Parathyroid adenoma (tissue), 2 donors: ENCODE measurements at regions not wholly inside any gene's neighbourhood (a gene's known extent, or its start where the extent isn't known, plus 50 kb on each side); places are given as distances from the start of the nearest gene placed in this dataset.

ENCODE experiments used
- H2AFZ ChIP-seq: fragments of 300-600 bp; sonication (generic); one replicate; pipeline ENCODE4 v1.7.0; 2017; ENCODE audit warnings: antibody characterized with exemption, mild to moderate bottlenecking
- H3K27ac ChIP-seq: fragments of 300-600 bp; sonication (generic); one replicate; pipeline ENCODE4 v1.7.0; 2017
- H3K27me3 ChIP-seq: fragments of 300-600 bp; sonication (generic); one replicate; pipeline ENCODE4 v1.7.0; 2017; ENCODE audit warnings: low read length; ENCODE audit not compliant: control insufficient read depth, insufficient read depth
- H3K36me3 ChIP-seq: fragments of 300-600 bp; sonication (generic); one replicate; pipeline ENCODE4 v1.7.0; 2017; ENCODE audit warnings: low read length; ENCODE audit not compliant: control insufficient read depth, insufficient read depth
- H3K4me1 ChIP-seq: fragments of 300-600 bp; sonication (generic); one replicate; pipeline ENCODE4 v1.7.0; 2017; ENCODE audit warnings: control low read depth
- H3K4me2 ChIP-seq: fragments of 300-600 bp; sonication (generic); one replicate; pipeline ENCODE4 v1.7.0; 2017; ENCODE audit warnings: low read length
- H3K4me3 ChIP-seq: fragments of 300-600 bp; sonication (generic); one replicate; pipeline ENCODE4 v1.7.0; 2017; ENCODE audit warnings: low read depth, low read length
- H3K79me2 ChIP-seq: fragments of 300-600 bp; sonication (generic); one replicate; pipeline ENCODE4 v1.7.0; 2017; ENCODE audit warnings: control low read depth
- H3K9ac ChIP-seq: fragments of 300-600 bp; sonication (generic); one replicate; pipeline ENCODE4 v1.7.0; 2017; ENCODE audit warnings: mild to moderate bottlenecking
- H3K9me3 ChIP-seq: fragments of 300-600 bp; sonication (generic); one replicate; pipeline ENCODE4 v1.7.0; 2017; ENCODE audit warnings: low read length; ENCODE audit not compliant: control insufficient read depth
- TF ChIP-seq, protein P1 (sequence below): fragments of 300-600 bp; sonication (generic); IDR thresholded peaks from one replicate; pipeline ENCODE4 v1.7.0; 2017; ENCODE audit warnings: antibody characterized with exemption, mild to moderate bottlenecking
- donor health status: primary hyperparathyroidism.

DNA sequence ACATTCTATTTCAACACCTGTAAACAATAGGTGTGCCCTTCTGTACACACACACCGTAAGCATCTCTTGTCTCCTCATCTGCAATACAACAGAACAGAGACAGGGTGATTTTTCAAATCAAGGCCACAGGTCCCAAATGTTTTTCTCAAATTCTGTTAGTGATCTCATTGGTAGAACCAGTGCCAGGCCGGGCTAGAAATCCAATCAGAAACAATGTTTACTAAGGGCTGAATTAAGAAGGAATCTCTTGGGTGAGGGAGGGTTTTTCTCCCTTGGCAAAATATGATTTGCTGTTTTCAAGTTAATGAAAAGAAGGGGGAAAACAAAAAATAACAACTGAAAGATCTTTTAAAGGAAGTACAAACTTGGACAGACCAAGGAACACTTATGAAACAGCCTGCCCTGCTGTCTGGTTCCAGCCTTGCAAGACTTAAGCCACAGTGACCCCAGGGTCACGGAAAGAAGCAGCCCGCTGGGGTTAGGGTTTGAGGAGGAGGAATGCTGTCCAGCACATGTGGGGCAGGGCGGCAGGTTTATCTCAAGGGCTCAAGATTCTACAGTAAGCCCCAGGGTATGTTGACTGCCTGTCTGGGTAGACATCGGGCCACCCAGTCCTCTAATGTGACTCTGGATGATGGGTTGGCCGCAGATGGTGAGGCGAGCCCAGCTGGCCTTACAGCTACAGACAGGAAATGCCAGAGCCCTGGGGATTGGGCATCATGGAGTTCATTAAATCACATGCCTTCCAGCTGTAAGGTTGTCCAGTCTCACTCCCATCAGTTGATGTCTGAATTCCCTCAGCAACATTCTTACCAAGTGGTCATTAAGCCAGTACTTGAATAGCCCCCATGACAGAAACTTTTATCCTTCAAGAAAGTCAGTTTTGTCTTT lies 73.3 kb upstream of the SLC44A3 start:
- no peaks in the 10 kb centered on the region for H3K9me3 ChIP-seq
- TF ChIP-seq, protein P1, sequence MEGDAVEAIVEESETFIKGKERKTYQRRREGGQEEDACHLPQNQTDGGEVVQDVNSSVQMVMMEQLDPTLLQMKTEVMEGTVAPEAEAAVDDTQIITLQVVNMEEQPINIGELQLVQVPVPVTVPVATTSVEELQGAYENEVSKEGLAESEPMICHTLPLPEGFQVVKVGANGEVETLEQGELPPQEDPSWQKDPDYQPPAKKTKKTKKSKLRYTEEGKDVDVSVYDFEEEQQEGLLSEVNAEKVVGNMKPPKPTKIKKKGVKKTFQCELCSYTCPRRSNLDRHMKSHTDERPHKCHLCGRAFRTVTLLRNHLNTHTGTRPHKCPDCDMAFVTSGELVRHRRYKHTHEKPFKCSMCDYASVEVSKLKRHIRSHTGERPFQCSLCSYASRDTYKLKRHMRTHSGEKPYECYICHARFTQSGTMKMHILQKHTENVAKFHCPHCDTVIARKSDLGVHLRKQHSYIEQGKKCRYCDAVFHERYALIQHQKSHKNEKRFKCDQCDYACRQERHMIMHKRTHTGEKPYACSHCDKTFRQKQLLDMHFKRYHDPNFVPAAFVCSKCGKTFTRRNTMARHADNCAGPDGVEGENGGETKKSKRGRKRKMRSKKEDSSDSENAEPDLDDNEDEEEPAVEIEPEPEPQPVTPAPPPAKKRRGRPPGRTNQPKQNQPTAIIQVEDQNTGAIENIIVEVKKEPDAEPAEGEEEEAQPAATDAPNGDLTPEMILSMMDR: no peak
- H3K4me3 ChIP-seq: no peak overlapping the region
- no peaks in the 10 kb centered on the region for H3K36me3 ChIP-seq
- H3K4me1 ChIP-seq: no peaks in the 10 kb centered on the region
- no peaks in the 10 kb centered on the region for H3K27me3 ChIP-seq
- H3K27ac ChIP-seq: no peak overlapping the region
- H3K9ac ChIP-seq: no peak overlapping the region
- H3K79me2 ChIP-seq: no peaks in the 10 kb centered on the region
- no peak overlapping the region for H2AFZ ChIP-seq
- no peak overlapping the region for H3K4me2 ChIP-seq

DNA sequence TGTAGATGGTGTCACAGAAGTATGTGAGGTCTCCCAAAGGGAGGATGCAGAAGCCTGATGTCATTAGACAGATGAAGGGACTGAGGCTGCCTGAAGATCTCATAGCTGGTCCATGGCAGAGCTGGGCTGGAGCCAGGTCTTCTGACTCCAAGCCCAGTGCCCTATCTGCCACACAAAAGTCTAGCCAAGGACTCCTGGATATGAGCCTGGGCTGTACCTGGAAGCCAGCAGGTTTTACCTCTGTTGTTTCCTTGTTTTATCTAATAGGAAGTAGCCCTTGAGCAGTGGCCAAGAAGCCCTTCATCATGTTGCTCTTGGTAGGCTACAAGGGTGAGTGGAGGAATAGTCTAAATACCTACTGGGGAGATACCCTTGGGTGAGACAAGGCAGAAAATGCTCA lies 74.4 kb upstream of the SLC44A3 start:
- H3K36me3 ChIP-seq: no peaks in the 10 kb centered on the region
- no peak overlapping the region for H3K4me3 ChIP-seq
- no peak overlapping the region for H2AFZ ChIP-seq
- no peak overlapping the region for H3K4me2 ChIP-seq
- no peaks in the 10 kb centered on the region for H3K9me3 ChIP-seq
- no peaks in the 10 kb centered on the region for H3K4me1 ChIP-seq
- H3K27me3 ChIP-seq: no peaks in the 10 kb centered on the region
- TF ChIP-seq, protein P1: no peak
- H3K27ac ChIP-seq: no peak overlapping the region
- no peaks in the 10 kb centered on the region for H3K79me2 ChIP-seq
- H3K9ac ChIP-seq: no peak overlapping the region

DNA sequence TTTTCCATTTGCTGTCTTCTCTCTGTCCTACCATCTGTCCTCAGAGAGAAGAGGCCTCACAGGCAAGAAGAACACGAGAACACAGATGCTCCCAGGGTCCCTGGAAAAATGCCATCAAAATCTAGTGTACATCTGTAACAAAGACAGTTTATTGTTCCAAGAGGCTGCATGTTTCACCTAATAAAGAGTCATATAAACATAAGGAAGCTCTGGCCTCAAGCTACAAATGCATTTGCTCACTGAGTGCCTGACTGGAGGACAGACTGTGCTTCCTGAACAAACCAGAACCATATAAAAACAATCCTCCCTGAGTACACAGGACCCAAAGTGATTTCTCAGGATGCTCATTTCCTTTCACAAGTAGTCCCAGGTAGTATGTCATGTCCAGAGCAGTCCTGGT lies 76.3 kb upstream of the SLC44A3 start:
- H3K27me3 ChIP-seq: no peaks in the 10 kb centered on the region
- no peak overlapping the region for H3K9ac ChIP-seq
- no peak overlapping the region for H3K4me3 ChIP-seq
- H3K27ac ChIP-seq: no peak overlapping the region
- no peak overlapping the region for H2AFZ ChIP-seq
- no peak overlapping the region for H3K4me2 ChIP-seq
- H3K36me3 ChIP-seq: no peaks in the 10 kb centered on the region
- no peaks in the 10 kb centered on the region for H3K4me1 ChIP-seq
- TF ChIP-seq, protein P1: no peak
- H3K9me3 ChIP-seq: no peaks in the 10 kb centered on the region
- H3K79me2 ChIP-seq: no peaks in the 10 kb centered on the region

DNA sequence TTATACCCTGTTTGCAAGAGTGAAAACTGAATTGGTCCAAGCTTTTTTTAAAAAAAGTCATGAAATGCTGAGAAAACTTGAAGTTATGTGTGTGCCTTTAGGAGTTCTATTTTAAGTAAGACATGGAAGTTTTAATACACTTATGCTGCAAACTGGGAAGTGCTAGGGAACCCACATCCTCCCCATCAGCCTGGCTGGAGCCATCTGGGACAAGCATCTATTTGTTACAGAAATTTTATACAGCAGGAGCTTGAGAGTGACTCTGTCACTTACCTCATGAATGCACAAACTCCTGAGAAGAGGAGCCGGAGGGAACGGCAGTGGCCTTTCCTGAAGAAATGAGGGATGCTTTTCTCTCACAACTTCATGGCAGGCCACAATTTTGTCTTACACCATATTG lies 78.2 kb upstream of the SLC44A3 start:
- Histone ChIP-seq H3K4me3 (no peak overlapping the region), H3K4me2 (no peak overlapping the region)

More for the DNA sequence above, 78.2 kb upstream of the SLC44A3 start:
- Histone ChIP-seq H3K27me3 (no peaks in the 10 kb centered on the region), H3K4me1 (no peaks in the 10 kb centered on the region), H3K9me3 (no peaks in the 10 kb centered on the region), H3K79me2 (no peaks in the 10 kb centered on the region), H3K27ac (no peak overlapping the region), H3K36me3 (no peaks in the 10 kb centered on the region), H2AFZ (no peak overlapping the region), H3K9ac (no peak overlapping the region)
- TF ChIP-seq, protein P1: no peak
